Esophagus squamous epithelium (tissue), 5 donors: ENCODE measurements at regions not wholly inside any gene's neighbourhood (a gene's known extent, or its start where the extent isn't known, plus 50 kb on each side); places are given as distances from the start of the nearest gene placed in this dataset.

Experiments used
- DNase-seq: peaks from one replicate; lab custom pipeline; 2025; lab: John Stamatoyannopoulos, UW
- H3K27ac ChIP-seq, 4 donors: fragments of 200-600 bp; sonication (generic); one replicate each; pipeline ENCODE4 v1.5.1; 2016 to 2019; ENCODE audit warnings: mild to moderate bottlenecking in 1 of 4
- H3K27me3 ChIP-seq, 4 donors: fragments of 200-600 bp; sonication (generic); 1 replicate in 3 of 4; 2 replicates in 1 of 4; pipeline versions ENCODE4 v1.5.1 to v1.6.0; 2017 to 2021; ENCODE audit warnings: antibody characterized with exemption in 1 of 4
- H3K36me3 ChIP-seq, 3 donors: fragments of 200-600 bp; sonication (generic); one replicate each; pipeline ENCODE4 v1.5.1; 2016 to 2019
- H3K4me1 ChIP-seq, 3 donors: fragments of 200-600 bp; sonication (generic); one replicate each; pipeline ENCODE4 v1.5.1; 2017 to 2019
- H3K4me3 ChIP-seq, 4 donors: fragments of 200-600 bp; sonication (generic); 1 replicate in 3 of 4; 2 replicates in 1 of 4; pipeline ENCODE4 v1.5.1; 2016 to 2019; ENCODE audit warnings: mild to moderate bottlenecking in 2 of 4, moderate library complexity in 1 of 4
- H3K9me3 ChIP-seq, 3 donors: fragments of 200-600 bp; sonication (generic); one replicate each; pipeline ENCODE4 v1.5.1; 2016 to 2019
- POLR2A ChIP-seq, 4 donors: fragments of 450-650 bp; IDR thresholded peaks; one replicate each; pipeline ENCODE4 v1.6.1; 2017; ENCODE audit warnings: antibody characterized with exemption in 4 of 4, mild to moderate bottlenecking in 4 of 4, moderate library complexity in 3 of 4
- WGBS, 2 donors: methylation state at CpG; one replicate each; pipeline ENCODE4 v1.1.5; 2018; 5-methylcytosine and 5-hydroxymethylcytosine counted together
- intact Hi-C: fragments of 100-400 bp; cut with DNase I; formaldehyde crosslinking; loops from one replicate; pipeline ENCODE4 v1.15.0; 2022
- TF ChIP-seq, protein P1 (sequence below), 6 experiments: fragments of 450-650 bp in 4 of 6; fragments of 200-600 bp in 2 of 6; sonication (generic) in 2 of 6; IDR thresholded peaks; one replicate each; pipeline ENCODE4 v1.5.1; 2016 to 2019; ENCODE audit warnings: antibody characterized with exemption in 6 of 6, mild to moderate bottlenecking in 4 of 6, moderate library complexity in 4 of 6
- donor health status: DM: yes; HTN: yes; CAD: no.

DNA sequence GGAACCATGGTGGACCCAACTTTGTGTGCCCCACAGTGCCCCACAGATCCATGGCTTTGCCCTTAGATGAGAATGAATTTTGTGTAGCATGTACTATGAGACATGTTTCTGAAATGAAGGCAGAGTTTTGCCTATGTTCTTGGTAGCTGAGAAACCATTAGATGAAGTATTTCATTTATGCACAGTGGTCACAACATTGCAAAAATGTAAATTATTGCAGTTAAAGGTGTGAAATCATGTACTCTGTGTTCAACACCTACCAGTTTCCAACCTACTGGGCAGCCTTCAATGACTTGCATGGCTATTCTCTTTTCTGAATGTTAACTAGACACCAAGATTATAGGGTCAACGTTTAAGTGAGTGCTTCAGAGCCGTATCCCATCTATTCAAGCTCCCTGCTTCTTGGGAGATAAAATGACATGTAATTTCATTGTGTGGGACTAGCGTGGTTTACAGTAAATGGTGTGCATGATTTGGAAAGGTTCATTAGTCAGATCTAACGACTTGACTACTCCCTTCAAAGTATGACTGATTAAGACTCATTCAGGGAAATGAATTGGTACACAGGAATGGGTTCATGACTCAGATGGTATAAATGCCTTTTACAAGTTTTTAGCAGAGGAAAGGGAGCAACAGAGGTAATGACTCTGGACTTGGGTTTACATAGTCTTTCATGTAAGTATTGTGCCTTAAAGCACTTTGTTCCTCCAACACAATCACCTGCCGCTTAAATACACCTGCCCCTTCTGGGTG is 106.1 kb upstream of the AKIRIN2 start:
- Histone ChIP-seq H3K27me3 (peaks cover 0 to 30% (median 0%) of the 10 kb centered on the region in 4 donors), H3K27ac (no peak overlapping the region), H3K36me3 (no peaks in the 10 kb centered on the region), H3K4me3 (no peak overlapping the region), H3K4me1 (peaks cover 0 to 14% (median 3%) of the 10 kb centered on the region in 3 donors), H3K9me3 (no peaks in the 10 kb centered on the region)
- intact Hi-C loops: no loop called here
- no peak for DNase-seq
- 25 to 41% methylated on average over 5 of the region's 5 CpGs for WGBS, 2 donors
- TF ChIP-seq, protein P1, sequence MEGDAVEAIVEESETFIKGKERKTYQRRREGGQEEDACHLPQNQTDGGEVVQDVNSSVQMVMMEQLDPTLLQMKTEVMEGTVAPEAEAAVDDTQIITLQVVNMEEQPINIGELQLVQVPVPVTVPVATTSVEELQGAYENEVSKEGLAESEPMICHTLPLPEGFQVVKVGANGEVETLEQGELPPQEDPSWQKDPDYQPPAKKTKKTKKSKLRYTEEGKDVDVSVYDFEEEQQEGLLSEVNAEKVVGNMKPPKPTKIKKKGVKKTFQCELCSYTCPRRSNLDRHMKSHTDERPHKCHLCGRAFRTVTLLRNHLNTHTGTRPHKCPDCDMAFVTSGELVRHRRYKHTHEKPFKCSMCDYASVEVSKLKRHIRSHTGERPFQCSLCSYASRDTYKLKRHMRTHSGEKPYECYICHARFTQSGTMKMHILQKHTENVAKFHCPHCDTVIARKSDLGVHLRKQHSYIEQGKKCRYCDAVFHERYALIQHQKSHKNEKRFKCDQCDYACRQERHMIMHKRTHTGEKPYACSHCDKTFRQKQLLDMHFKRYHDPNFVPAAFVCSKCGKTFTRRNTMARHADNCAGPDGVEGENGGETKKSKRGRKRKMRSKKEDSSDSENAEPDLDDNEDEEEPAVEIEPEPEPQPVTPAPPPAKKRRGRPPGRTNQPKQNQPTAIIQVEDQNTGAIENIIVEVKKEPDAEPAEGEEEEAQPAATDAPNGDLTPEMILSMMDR (IDR thresholded peaks at IDR 0.05): no peak
- no peak for TF ChIP-seq POLR2A (IDR thresholded peaks at IDR 0.05)

DNA sequence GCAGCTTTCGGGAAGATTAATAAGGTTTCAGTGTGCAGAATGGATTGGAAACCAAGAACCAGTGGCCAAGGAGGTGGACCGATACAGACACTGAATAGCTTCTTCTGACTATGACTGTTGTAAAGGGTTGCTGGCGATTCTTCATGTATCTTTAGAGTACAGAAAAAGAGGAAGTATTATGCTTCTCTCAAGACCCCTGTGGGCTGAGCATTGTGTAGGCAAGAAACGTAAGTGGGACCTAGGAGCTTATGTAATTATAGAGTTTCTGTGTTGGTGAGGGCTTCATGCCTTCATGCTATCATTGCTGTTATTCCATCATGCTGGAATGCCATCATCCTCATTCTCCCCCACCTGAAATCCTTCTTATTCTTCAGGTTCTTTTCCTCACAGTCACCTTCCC is 105.4 kb upstream of the AKIRIN2 start:
- H3K4me3 ChIP-seq: no peak overlapping the region
- H3K27ac ChIP-seq: no peak overlapping the region
- peaks cover 0 to 23% (median 0%) of the 10 kb centered on the region in 4 donors for H3K27me3 ChIP-seq
- no peaks in the 10 kb centered on the region for H3K36me3 ChIP-seq
- TF ChIP-seq POLR2A (IDR thresholded peaks at IDR 0.05): no peak
- TF ChIP-seq, protein P1 (IDR thresholded peaks at IDR 0.05): no peak
- 86 to 92% methylated on average over 4 of the region's 4 CpGs for WGBS, 2 donors
- DNase-seq: no peak
- H3K9me3 ChIP-seq: no peaks in the 10 kb centered on the region
- H3K4me1 ChIP-seq: peaks cover 0 to 14% (median 3%) of the 10 kb centered on the region in 3 donors
- intact Hi-C loops: no loop called here

DNA sequence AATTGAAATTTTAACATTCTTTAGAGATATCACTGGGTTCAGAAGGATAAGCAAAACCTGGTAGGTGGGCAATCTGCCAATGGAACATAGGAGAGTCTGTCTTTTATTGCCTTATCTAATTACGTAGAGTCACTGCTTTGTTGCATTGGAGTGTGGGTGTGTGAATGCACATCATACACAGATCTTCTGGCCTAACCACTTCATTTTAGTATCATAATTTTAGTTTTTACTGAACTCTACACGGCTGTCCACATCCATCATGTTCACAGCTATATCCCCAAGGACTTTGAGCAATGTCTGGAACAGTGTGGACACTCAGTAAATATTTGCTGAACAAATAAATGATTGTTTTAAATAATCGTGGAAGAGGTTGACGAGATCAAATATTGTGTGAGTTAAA is 104.6 kb upstream of the AKIRIN2 start:
- Histone ChIP-seq H3K4me3 (no peak overlapping the region), H3K36me3 (no peaks in the 10 kb centered on the region), H3K4me1 (peaks cover 0 to 14% (median 3%) of the 10 kb centered on the region in 3 donors), H3K27ac (no peak overlapping the region), H3K27me3 (peaks cover 0 to 15% (median 0%) of the 10 kb centered on the region in 4 donors), H3K9me3 (no peaks in the 10 kb centered on the region)
- no peak for DNase-seq
- no peak for TF ChIP-seq POLR2A (IDR thresholded peaks at IDR 0.05)
- TF ChIP-seq, protein P1 (IDR thresholded peaks at IDR 0.05): no peak
- 53 to 63% methylated on average over 4 of the region's 4 CpGs for WGBS, 2 donors
- intact Hi-C loops: no loop called here

DNA sequence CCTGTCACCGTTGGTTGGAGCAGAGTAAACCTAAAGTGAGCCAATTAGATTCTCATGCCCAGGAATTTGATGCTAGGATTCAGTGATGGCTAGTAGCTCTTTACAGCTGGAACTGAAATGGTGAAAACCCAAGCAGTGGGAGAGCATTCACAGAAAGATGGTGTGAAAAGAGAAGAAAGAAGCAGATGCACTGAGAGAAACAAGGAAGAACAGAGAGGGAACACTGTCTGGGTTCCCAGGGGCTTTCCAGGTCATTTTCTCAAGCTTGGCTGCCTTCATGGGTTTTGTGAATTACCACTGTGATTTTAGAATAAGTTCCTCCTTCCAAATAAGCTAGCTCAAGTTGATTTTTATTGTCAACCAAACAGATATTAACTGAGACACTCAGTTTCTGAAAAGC is 104.1 kb upstream of the AKIRIN2 start:
- TF ChIP-seq POLR2A (IDR thresholded peaks at IDR 0.05): no peak
- TF ChIP-seq, protein P1 (IDR thresholded peaks at IDR 0.05): no peak
- no peak for DNase-seq
- 25 to 70% methylated on average over 1 of the region's 1 CpG for WGBS, 2 donors
- Histone ChIP-seq H3K4me3 (no peak overlapping the region), H3K27ac (no peak overlapping the region), H3K36me3 (no peaks in the 10 kb centered on the region), H3K27me3 (peaks cover 0 to 9% (median 0%) of the 10 kb centered on the region in 4 donors), H3K4me1 (peaks cover 0 to 14% (median 3%) of the 10 kb centered on the region in 3 donors), H3K9me3 (no peaks in the 10 kb centered on the region)
- intact Hi-C loops: no loop called here

DNA sequence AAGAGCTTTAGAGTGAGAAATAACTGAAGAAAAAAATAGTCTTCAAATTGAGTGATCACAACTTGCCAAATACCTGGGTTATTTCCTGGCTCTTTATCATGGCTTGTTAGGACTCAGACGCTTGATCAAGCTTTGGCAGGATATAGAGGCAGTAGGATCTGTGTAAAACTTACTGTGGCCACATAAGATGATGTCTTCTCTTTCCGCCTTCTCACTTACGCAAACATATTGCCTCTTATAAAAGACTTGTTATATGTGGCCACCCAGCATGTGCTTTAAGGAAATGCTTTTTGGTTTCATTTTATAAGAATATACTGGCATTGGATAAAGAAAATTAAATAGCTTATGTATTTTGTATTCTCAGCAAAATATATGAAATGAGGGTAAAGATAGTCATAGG is 101.8 kb upstream of the AKIRIN2 start:
- Histone ChIP-seq H3K27me3 (no peaks in the 10 kb centered on the region), H3K36me3 (no peaks in the 10 kb centered on the region), H3K9me3 (no peaks in the 10 kb centered on the region), H3K4me3 (no peak overlapping the region), H3K4me1 (peaks cover 0 to 10% (median 3%) of the 10 kb centered on the region in 3 donors), H3K27ac (no peak overlapping the region)
- TF ChIP-seq, protein P1 (IDR thresholded peaks at IDR 0.05): no peak
- TF ChIP-seq POLR2A (IDR thresholded peaks at IDR 0.05): no peak
- intact Hi-C loops: no loop called here
- DNase-seq: no peak
- WGBS, 2 donors: 61 to 78% methylated on average over 3 of the region's 3 CpGs
